ENCODE measurements at regions not wholly inside any gene's neighbourhood (a gene's known extent, or its start where the extent isn't known, plus 50 kb on each side); places are given as distances from the start of the nearest gene placed in this dataset.

- Histone ChIP-seq H2AK9ac (replicated peaks; ENCODE audit: low read depth, low read length, poor library complexity) (no peak overlapping the region), H4K5ac (ENCODE audit: low read depth, low read length) (no peak overlapping the region), H3K4me2 (ENCODE audit: low read depth, low read length) (no peak overlapping the region), H3K56ac (ENCODE audit: extremely low read depth, insufficient read depth, low read length) (no peak overlapping the region), H3K27ac (ENCODE audit: insufficient read depth, low read length) (no peak overlapping the region), H3K4me3 (ENCODE audit: insufficient read depth, low read depth, low read length) (no peak overlapping the region), H3K14ac (replicated peaks; ENCODE audit: low read depth, low read length) (no peak overlapping the region), H2BK5ac (ENCODE audit: low read depth, low read length, poor library complexity, severe bottlenecking) (no peak overlapping the region), H3K36me3 (ENCODE audit: control insufficient read depth, insufficient read depth, low read length) (no peaks in the 10 kb centered on the region), H3K18ac (ENCODE audit: low read depth, low read length) (no peak overlapping the region), H4K91ac (ENCODE audit: insufficient read depth, low read depth, low read length) (no peak overlapping the region), H2BK15ac (ENCODE audit: low read depth, low read length) (no peak overlapping the region), H2AFZ (replicated peaks; ENCODE audit: low read length, poor library complexity) (no peak overlapping the region), H3K4me1 (ENCODE audit: control insufficient read depth, insufficient read depth, low read length) (no peaks in the 10 kb centered on the region), H4K8ac (ENCODE audit: low read depth in 2 of 2, low read length in 2 of 2) (no peak overlapping the region), H3K79me1 (ENCODE audit: low read depth in 1 of 2, low read length in 2 of 2) (no peaks in the 10 kb centered on the region), H2BK120ac (ENCODE audit: low read depth, low read length) (no peak overlapping the region), H3K9ac (ENCODE audit: low read depth, low read length) (no peak overlapping the region), H3K23ac (ENCODE audit: low read depth, low read length) (no peak overlapping the region), H2AK5ac (ENCODE audit: low read depth, low read length) (no peak overlapping the region), H3K27me3 (ENCODE audit: control insufficient read depth, insufficient read depth, low read length) (no peaks in the 10 kb centered on the region), H2BK20ac (ENCODE audit: low read depth, low read length) (no peak overlapping the region), H4K20me1 (ENCODE audit: insufficient read depth, low read length) (no peaks in the 10 kb centered on the region), H3K4ac (ENCODE audit: low read depth, low read length) (no peak overlapping the region), H3K9me1 (ENCODE audit: insufficient read depth, low read length) (no peaks in the 10 kb centered on the region), H3K9me3 (ENCODE audit: control insufficient read depth, insufficient read depth, low read length) (no peaks in the 10 kb centered on the region)
- WGBS, 2 experiments (ENCODE audit: extremely low coverage in 2 of 2, insufficient read length in 1 of 2): 33% methylated on average over 2 of the region's 4 CpGs; no CpG with 5 or more reads in 1 of the 2 experiments
- ChIA-PET POLR2A (ENCODE audit: unreplicated experiment) (interaction anchor here (0.6 kb wide), 1 partner anchor 16 kb away, joined by 6 read pairs; no protein-coding TSS in a partner anchor), CTCF (interaction anchor here (0.7 kb wide), 1 partner anchor 246 kb away, joined by 3 read pairs; no protein-coding TSS in a partner anchor)
- ATAC-seq (ENCODE audit: low read depth) (no peak), DNase-seq (no peak)
- dilution Hi-C loops (cut with HindIII; ENCODE audit: low sequenced_read_pairs, unreplicated experiment): no loop called here
- no TSS peak for BruUV-seq (replicated peaks)
- TF ChIP-seq RCOR1 (IDR thresholded peaks at IDR 0.05; ENCODE audit: insufficient replicate concordance, low read length) (no peak), RFX5 (IDR thresholded peaks at IDR 0.05; ENCODE audit: low read depth, low read length) (no peak), MAFK (IDR thresholded peaks at IDR 0.05; ENCODE audit: low read depth, low read length) (no peak), POLR2A (IDR thresholded peaks at IDR 0.05; ENCODE audit: low read depth, low read length) (no peak), MXI1 (IDR thresholded peaks at IDR 0.05; ENCODE audit: borderline replicate concordance, low read depth, low read length) (no peak), MAZ (IDR thresholded peaks at IDR 0.05; ENCODE audit: borderline replicate concordance, low read depth, low read length) (no peak), SMC3 (IDR thresholded peaks at IDR 0.05; ENCODE audit: low read depth, low read length) (no peak)
- TF ChIP-seq, protein P1, sequence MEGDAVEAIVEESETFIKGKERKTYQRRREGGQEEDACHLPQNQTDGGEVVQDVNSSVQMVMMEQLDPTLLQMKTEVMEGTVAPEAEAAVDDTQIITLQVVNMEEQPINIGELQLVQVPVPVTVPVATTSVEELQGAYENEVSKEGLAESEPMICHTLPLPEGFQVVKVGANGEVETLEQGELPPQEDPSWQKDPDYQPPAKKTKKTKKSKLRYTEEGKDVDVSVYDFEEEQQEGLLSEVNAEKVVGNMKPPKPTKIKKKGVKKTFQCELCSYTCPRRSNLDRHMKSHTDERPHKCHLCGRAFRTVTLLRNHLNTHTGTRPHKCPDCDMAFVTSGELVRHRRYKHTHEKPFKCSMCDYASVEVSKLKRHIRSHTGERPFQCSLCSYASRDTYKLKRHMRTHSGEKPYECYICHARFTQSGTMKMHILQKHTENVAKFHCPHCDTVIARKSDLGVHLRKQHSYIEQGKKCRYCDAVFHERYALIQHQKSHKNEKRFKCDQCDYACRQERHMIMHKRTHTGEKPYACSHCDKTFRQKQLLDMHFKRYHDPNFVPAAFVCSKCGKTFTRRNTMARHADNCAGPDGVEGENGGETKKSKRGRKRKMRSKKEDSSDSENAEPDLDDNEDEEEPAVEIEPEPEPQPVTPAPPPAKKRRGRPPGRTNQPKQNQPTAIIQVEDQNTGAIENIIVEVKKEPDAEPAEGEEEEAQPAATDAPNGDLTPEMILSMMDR (conservative IDR thresholded peaks at IDR 0.05; ENCODE audit: low read depth, low read length): no peak
- intact Hi-C loops (cut with micrococcal nuclease): no loop called here
- in situ Hi-C loops (cut with MboI; ENCODE audit: low sequenced_read_pairs): no loop called here
Observed at GRCh38 chr2:23246992-23247683, 137.8 kb upstream of the KLHL29 start.

All from IMR-90 (cell line).